ENCODE measurements at regions not wholly inside any gene's neighbourhood (a gene's known extent, or its start where the extent isn't known, plus 50 kb on each side); places are given as distances from the start of the nearest gene placed in this dataset.
"Not testable (repeated sequence)": the region's sequence is repeated elsewhere in the genome, so short reads cannot be mapped to it uniquely, and the experiment has no call there.

GRCh38 chr5:109630093-109630492 lies 59.6 kb upstream of the MAN2A1 start:
- no peak for DNase-seq

DNA sequence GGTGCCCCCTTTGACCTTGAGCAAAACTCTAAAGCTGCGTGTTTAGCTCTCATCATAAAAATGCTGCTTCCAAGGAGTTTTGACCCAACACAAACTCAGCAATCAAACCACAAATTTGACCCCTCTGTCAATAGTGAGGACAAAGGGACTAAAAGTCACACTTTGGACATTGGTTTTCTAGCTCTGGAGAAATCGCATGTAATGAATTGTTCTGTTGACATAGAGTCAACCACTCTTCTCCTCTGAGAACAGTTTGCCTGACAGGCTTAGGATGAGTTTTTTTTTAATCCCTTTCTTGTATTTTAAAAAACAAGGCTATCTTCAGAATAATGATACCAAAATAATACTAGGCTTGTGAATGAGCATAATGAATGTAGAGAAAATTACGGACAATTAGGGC lies 61.1 kb upstream of the MAN2A1 start:
- no peak for DNase-seq

- DNase-seq, result not testable (repeated sequence)
These were observed 68.5 kb upstream of the MAN2A1 start for GRCh38 chr5:109621266-109621665.

DNA sequence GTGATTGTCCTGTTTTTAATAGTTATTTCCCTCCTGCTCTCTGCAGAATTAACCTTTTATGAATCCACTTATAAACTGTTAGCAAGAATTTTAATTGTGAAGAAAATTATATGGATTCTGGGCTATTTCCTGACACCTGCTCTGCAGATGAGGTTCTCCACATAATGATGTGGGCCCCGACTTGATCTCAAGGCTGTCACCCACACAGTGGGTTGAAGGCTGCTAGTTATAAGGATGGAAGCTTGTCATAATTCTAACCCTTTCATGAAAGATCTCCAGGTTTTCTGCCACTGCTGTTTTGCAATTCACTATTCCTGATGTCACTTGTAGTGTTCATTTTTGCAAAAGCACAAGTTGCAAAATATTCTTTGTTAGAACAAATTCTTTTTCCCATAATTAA lies 69.1 kb upstream of the MAN2A1 start:
- DNase-seq, result no peak

DNA sequence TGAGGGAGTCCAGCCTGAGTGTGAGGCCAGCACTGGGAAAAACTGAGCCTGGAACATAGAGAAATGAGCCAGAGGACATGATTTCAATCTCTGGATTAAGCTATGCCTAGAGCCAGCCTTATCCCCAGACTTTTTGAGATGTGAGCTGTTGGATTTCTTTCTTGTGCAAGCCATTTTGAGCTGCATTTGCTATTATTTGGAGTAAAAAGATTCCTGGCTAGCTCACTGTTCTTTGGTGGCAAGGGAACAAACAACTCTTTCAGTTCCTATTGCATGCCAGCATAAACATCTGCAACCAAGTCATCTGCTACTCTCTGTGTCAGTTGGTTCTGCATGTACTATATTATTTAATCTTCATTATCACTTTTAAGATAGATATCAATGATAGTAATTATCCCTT lies 70.1 kb upstream of the MAN2A1 start:
- DNase-seq, result no peak

DNA sequence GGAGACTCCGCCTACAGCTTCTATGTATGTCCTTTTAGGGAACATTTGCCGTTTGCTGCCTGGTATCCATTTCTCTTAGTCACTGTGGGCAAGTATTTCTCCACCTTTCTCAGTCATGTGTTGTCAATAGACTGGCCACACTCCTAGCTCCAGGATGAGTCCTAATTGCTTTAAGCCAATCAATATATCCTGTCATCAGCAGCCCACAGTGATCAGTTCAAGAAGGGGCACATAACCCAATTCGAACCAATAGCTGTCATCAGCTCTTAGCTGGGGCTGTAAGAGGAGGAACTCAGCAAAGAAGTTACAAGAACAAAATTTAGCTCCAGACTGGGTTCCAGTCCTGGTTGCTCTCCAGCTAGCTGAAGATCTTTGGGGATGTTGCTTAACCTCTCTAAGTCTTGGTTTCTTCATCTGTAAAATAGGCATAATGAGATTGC lies 70.7 kb upstream of the MAN2A1 start:
- DNase-seq, result no peak

- DNase-seq, result no peak
These were observed 74.7 kb upstream of the MAN2A1 start for GRCh38 chr5:109614981-109615380.

DNA sequence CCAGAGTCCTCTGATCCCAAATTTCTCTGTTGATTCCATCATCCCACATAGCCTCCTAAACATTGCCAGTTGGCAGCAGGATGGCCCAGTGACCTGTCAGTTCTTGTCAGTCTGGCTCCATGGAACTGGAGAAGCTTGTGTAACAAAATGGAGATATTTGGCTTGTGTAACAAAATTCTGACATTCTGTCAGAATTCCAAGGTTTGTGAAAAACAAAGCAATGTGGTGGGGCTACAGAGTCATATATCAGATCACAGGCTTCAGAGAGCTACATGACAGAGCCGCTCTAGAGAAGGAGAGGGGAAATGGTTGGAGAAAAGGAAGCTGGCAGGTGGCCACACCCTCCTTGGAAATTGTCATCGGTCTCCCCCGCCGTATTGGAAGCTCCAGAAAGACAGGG lies 75.4 kb upstream of the MAN2A1 start:
- DNase-seq, result no peak

DNA sequence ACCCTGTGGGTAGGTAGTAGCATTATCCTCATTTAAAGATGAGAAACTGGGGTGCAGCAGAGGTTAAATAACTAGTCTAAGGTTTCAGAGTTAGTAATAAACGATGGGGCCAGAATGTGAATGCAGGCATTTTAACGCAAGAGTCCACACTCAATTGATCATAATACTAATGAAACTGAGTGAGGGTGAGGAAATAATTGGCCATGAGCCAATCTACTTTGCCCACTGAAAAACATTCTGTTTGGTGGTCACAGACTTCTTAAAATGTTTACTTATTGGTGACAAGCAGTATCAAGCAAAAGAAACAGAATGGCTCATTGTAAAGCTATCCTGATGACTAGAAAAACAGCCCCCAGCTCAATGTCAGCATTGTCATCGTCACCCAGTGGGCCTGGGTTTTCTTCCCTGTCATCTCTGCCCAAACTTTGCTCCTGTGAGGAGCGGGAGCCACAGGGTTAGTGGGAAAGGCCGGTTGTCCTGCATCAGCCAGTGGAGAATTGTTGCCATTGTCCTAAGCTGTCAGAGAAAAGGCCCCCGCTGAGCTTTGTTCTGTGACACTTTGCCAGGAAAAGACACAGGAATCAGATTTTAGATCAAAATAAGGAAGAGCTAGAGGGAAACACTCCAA lies 77.3 kb upstream of the MAN2A1 start:
- no peak for DNase-seq

DNA sequence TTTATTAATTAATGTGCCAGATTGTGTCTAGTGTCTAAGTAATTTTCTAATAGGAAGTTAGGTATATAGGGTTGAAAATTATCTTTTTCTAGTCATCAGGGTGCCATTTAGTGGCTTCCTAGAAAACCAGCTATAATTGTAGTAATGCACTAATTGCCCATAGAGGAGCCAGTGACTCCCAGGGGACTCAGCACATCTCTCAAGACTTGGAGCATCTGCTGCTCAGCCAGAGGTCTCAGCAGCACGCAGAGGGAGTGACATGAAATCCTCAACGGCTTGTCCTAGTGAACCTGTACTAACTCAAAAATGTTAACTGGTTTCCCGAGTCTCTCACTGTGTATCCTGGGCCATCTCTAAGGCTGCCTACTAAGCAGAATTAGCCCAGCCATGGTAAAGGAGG lies 78.2 kb upstream of the MAN2A1 start:
- no peak for DNase-seq

GRCh38 chr5:109611061-109611460 lies 78.7 kb upstream of the MAN2A1 start:
- DNase-seq, result no peak

- no peak for DNase-seq
These were observed 79.1 kb upstream of the MAN2A1 start for GRCh38 chr5:109610581-109610980.

DNA sequence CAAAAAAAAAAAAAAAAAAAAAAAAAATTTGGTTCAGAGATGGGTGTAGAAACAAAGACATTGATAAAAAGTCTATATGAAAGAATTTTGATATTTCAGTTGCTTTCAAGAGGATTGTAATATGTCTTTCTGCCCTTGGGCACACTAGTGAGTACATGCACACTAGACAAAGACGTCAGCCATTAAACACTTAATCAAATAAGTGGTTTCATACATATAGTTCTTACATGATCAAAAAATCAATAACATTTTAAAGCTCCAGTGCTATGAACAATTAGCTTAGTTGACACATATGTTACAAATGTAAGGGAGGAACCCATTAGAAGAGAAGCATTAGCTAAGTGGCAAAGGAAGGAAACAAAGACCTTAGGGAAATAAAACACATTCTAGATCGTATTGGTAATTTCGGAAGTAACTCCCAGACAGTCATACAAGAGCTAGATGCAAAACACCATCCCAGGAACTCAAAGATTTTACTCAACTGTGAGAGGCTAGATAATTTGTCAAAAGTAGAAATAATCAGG lies 84.5 kb upstream of the MAN2A1 start:
- DNase-seq, result no peak

GRCh38 chr5:109604758-109605157 lies 85.0 kb upstream of the MAN2A1 start:
- no peak for DNase-seq

DNA sequence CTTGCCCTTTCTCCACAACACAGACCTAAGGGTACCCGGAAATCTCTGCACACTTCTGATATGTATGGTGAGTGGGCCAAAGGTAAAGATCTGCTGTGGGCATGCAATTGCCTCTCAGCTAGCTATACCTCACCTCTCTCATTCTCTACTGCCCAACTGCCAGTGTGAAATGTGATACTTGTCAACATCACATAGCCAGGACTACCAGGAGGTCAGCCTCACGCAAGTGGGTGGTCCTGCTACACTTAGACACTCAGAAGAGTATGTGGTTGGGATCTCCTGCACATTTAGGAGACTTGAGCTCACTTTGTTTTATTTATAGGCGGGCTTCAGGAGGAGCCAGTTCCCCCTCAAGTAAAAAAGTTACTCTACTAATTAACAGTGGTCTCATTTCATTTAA lies 88.0 kb upstream of the MAN2A1 start:
- no peak for DNase-seq

GRCh38 chr5:109597893-109598292 lies 91.8 kb upstream of the MAN2A1 start:
- no peak for DNase-seq

DNA sequence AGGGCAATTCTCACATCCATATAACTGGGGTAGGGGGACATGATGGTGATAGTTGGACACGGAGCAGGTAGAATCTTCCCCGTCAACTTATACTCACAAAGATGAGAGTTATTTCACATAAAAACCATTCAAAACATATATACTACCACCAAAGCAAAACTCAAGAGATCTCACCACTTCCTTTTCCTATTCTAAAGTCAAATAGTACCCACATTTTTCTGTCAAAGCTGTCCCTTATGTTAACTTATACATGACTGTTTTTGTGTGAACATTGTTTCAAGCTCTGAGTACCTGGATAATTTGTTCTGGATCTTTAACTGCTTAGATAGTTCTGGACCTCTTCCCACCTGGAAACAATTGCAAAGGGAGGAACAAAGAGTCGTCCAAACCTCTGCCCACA lies 95.5 kb upstream of the MAN2A1 start:
- DNase-seq, result no peak

- DNase-seq, result no peak
These were observed 98.9 kb upstream of the MAN2A1 start for GRCh38 chr5:109590799-109591198.

DNA sequence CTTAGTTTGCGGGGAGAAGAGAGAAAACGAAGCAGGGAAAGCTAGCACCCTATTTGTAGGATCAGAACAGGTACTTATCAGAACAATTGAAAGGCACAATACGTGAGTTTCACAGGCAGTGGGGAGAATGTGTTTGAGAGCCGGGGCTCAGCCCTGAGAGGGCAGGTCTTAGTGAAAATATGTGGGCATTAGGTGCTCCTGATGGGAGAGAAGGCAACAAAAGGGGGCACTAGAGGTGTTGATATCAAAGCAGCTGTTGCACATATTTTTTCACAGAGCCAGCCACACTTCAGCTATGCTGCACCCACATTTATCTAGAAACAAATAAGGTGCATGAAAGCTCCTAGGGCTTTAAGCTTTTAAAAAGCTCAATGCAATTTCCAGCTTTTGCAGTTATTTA lies 99.7 kb upstream of the MAN2A1 start:
- no peak for DNase-seq

GRCh38 chr5:109589239-109589638 lies 100.5 kb upstream of the MAN2A1 start:
- no peak for DNase-seq

DNA sequence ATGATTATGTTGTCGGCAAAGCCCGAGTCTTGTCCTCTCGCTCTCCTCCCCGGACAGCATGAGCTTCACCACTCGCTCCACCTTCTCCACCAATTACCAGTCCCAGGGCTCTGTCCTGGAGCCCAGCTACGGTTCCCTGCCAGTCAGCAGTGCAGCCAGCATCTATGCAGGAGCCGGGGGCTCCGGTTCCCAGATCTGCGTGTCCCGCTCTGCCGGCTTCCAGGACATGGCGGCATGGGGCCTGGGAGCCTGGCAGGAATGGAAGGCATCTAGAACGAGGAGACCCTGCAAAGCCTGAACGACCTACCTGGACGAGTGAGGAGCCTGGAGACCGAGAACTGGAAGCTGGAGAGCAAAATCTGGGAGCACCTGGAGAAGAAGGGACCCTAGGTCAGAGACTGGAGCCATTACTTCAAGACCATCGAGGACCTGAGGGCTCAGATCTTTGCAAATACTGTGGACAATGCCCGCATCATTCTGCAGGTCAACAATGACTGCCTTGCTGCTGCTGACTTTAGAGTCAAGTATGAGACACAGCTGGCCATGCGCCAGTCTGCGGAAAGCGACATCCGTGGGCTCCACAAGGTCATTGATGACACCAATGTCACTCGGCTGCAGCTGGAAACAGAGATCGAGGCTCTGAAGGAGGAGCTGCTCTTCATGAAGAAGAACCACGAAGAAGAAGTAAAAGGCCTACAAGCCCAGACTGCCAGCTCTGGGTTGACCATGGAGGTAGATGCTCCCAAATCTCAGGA lies 101.3 kb upstream of the MAN2A1 start:
- DNase-seq, result no peak

- no peak for DNase-seq
These were observed 104.6 kb upstream of the MAN2A1 start for GRCh38 chr5:109584986-109585599.

DNA sequence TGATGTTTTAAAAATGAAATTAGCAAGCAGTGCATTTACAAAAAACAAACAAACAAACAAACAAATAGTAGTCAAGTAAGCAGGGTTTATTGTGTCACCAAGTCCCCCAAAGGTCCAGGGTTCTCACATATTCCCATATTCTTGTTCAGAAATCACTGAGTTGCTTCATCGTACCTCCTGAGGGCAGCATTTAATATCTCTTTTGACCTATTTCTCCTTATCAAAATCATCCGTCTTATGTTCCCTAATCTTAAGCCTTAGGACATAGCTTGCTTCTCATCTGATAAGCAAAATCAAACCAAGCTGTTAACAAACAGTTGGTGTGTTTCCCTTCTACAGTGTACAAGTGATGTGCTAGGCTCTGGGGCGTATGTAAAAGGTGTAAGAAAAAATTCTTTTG lies 109.5 kb upstream of the MAN2A1 start:
- no peak for DNase-seq

- DNase-seq, result no peak
These were observed 114.2 kb upstream of the MAN2A1 start for GRCh38 chr5:109575506-109575905.
